Vagina (tissue), 2 donors: ENCODE measurements at regions not wholly inside any gene's neighbourhood (a gene's known extent, or its start where the extent isn't known, plus 50 kb on each side); places are given as distances from the start of the nearest gene placed in this dataset.

ENCODE experiments used
- POLR2A ChIP-seq, 2 donors: fragments of 450-650 bp; IDR thresholded peaks; one replicate each; pipeline ENCODE4 v1.6.1; 2017; ENCODE audit warnings: antibody characterized with exemption in 2 of 2, mild to moderate bottlenecking in 2 of 2, moderate library complexity in 2 of 2
- POLR2AphosphoS5 ChIP-seq, 2 donors: sonication (generic); formaldehyde crosslinking; IDR thresholded peaks; one replicate each; pipeline ENCODE4 v1.9.0; 2017; ENCODE audit warnings: antibody characterized with exemption in 2 of 2, mild to moderate bottlenecking in 2 of 2, low read depth in 1 of 2; ENCODE audit not compliant: insufficient read depth in 1 of 2
- TF ChIP-seq, protein P1 (sequence below), 3 experiments: fragments of 450-650 bp in 2 of 3; fragments of 200-600 bp in 1 of 3; sonication (generic) in 1 of 3; IDR thresholded peaks; one replicate each; pipeline ENCODE4 v1.5.1; 2017 to 2019; ENCODE audit warnings: antibody characterized with exemption in 3 of 3, mild to moderate bottlenecking in 2 of 3, moderate library complexity in 2 of 3

- TF ChIP-seq POLR2A (IDR thresholded peaks at IDR 0.05) (no peak), POLR2AphosphoS5 (IDR thresholded peaks at IDR 0.05; ENCODE audit: insufficient read depth in 1 of 2, low read depth in 1 of 2) (no peak)
- TF ChIP-seq, protein P1, sequence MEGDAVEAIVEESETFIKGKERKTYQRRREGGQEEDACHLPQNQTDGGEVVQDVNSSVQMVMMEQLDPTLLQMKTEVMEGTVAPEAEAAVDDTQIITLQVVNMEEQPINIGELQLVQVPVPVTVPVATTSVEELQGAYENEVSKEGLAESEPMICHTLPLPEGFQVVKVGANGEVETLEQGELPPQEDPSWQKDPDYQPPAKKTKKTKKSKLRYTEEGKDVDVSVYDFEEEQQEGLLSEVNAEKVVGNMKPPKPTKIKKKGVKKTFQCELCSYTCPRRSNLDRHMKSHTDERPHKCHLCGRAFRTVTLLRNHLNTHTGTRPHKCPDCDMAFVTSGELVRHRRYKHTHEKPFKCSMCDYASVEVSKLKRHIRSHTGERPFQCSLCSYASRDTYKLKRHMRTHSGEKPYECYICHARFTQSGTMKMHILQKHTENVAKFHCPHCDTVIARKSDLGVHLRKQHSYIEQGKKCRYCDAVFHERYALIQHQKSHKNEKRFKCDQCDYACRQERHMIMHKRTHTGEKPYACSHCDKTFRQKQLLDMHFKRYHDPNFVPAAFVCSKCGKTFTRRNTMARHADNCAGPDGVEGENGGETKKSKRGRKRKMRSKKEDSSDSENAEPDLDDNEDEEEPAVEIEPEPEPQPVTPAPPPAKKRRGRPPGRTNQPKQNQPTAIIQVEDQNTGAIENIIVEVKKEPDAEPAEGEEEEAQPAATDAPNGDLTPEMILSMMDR (IDR thresholded peaks at IDR 0.05) = no peak
These were observed 103.5 kb upstream of the HS3ST3A1 start for GRCh38 chr17:13705221-13705620.
